K562 (cell line): ENCODE measurements at regions not wholly inside any gene's neighbourhood (a gene's known extent, or its start where the extent isn't known, plus 50 kb on each side); places are given as distances from the start of the nearest gene placed in this dataset.

Experiments
- ATAC-seq: fragments of 200-7000 bp; cut with Tn5 transposase; 3 replicates; pipeline ENCODE4 v1.9.1; 2020; ENCODE audit warnings: moderate library complexity
- BruUV-seq: library from RNA; stranded (reverse); fragments of 400-500 nt; replicated peaks from 2 replicates; lab custom pipeline; 2021; lab: Mats Ljungman, UMichigan
- CTCF ChIA-PET: fragments of 300-600 bp; formaldehyde crosslinking; extraction: SDS; loops from one replicate; lab custom pipeline; 2021; ENCODE audit warnings: low intra/inter-chr PET ratio; lab: Yijun Ruan, JAX
- POLR2A ChIA-PET: fragments of 300-600, 350-650 bp; sonication (Branson Sonifier 250); formaldehyde crosslinking; extraction: SDS; loops from one replicate; lab custom pipeline; 2021; ENCODE audit warnings: antibody characterized with exemption, inconsistent platforms; lab: Yijun Ruan, JAX
- DNase-seq, 4 experiments: peaks; one replicate each; pipeline versions ENCODE4 v3.0.0 to v3.0.0-alpha.2; 2011 to 2018; ENCODE audit warnings: low spot score in 3 of 4, mixed read lengths in 3 of 4; ENCODE audit errors: extremely low read depth in 1 of 4
- FAIRE-seq: peaks from 2 replicates; lab custom pipeline; 2011; peaks lifted over from hg19 to GRCh38; lab: Jason Lieb, UNC
- H2AFZ ChIP-seq: 2 replicates; pipeline ENCODE4 v1.6.0; 2011; ENCODE audit warnings: low read depth, low read length, control low read depth, inconsistent platforms
- H3K27ac ChIP-seq: fragments of 200-600 bp; 3 replicates; pipeline ENCODE4 v1.8.0; 2011; ENCODE audit warnings: low read depth, mild to moderate bottlenecking, control low read depth, inconsistent platforms, low read length, moderate library complexity, mixed read lengths; ENCODE audit errors: extremely low read depth
- H3K27me3 ChIP-seq, 2 experiments: fragments of 300-600 bp in 1 of 2; 2 replicates in 1 of 2; 3 replicates in 1 of 2; pipeline versions ENCODE4 v1.6.0 to v1.8.0; 2011; ENCODE audit warnings: inconsistent platforms in 2 of 2, low read length in 2 of 2, mild to moderate bottlenecking in 1 of 2, mixed read lengths in 1 of 2, moderate library complexity in 1 of 2; ENCODE audit not compliant: control insufficient read depth in 2 of 2, insufficient read depth in 2 of 2
- H3K36me3 ChIP-seq: fragments of 300-600 bp; 3 replicates; pipeline ENCODE4 v1.8.0; 2011; ENCODE audit warnings: mild to moderate bottlenecking, low read length, inconsistent platforms; ENCODE audit not compliant: control insufficient read depth, insufficient read depth
- H3K4me1 ChIP-seq, 2 experiments: fragments of 200-600 bp in 1 of 2; replicated peaks in 1 of 2; 2 replicates in 1 of 2; 3 replicates in 1 of 2; pipeline versions ENCODE4 v1.5.1 to v1.8.0; 2011; ENCODE audit warnings: inconsistent platforms in 2 of 2, low read length in 2 of 2, mild to moderate bottlenecking in 1 of 2, mixed read lengths in 1 of 2, moderate library complexity in 1 of 2; ENCODE audit not compliant: control insufficient read depth in 2 of 2, insufficient read depth in 2 of 2
- H3K4me2 ChIP-seq: 2 replicates; pipeline ENCODE4 v1.6.1; 2011; ENCODE audit warnings: low read length, control low read depth, inconsistent platforms, mixed read lengths; ENCODE audit not compliant: insufficient read depth
- H3K4me3 ChIP-seq: fragments of 200-600 bp; sonication (generic), shearing (Covaris generic); 2 replicates; pipeline ENCODE4 v1.5.1; 2016; ENCODE audit warnings: control low read depth, inconsistent platforms
- H3K79me2 ChIP-seq: fragments of 200-600 bp; 3 replicates; pipeline ENCODE4 v1.8.0; 2011; ENCODE audit warnings: low read length, inconsistent platforms; ENCODE audit not compliant: control insufficient read depth, insufficient read depth
- H3K9ac ChIP-seq, 2 experiments: 2 replicates each; pipeline versions ENCODE4 v1.6.0 to v1.6.1; 2011; ENCODE audit warnings: low read depth in 2 of 2, low read length in 2 of 2, control low read depth in 1 of 2, inconsistent platforms in 1 of 2, mild to moderate bottlenecking in 1 of 2, mixed read lengths in 1 of 2; ENCODE audit not compliant: insufficient read depth in 1 of 2
- H3K9me1 ChIP-seq: one replicate; pipeline ENCODE4 v1.6.0; 2011; ENCODE audit warnings: inconsistent platforms, mild to moderate bottlenecking, low read length, moderate library complexity; ENCODE audit not compliant: control insufficient read depth, insufficient read depth
- H3K9me3 ChIP-seq: replicated peaks from 2 replicates; pipeline ENCODE4 v1.5.1; 2011; ENCODE audit warnings: low read depth, low read length, inconsistent platforms; ENCODE audit not compliant: control insufficient read depth, insufficient read depth
- H4K20me1 ChIP-seq: replicated peaks from 2 replicates; pipeline ENCODE4 v1.6.1; 2011; ENCODE audit warnings: low read length, inconsistent platforms, mixed read lengths; ENCODE audit not compliant: control insufficient read depth, insufficient read depth
- KLF10 ChIP-seq: fragments of 250-450 bp; sonication (Bioruptor Pico); IDR thresholded peaks from 2 replicates; pipeline ENCODE4 v1.6.1; 2021; ENCODE audit warnings: matching md5 sums
- MEIS2 ChIP-seq: fragments of 450-650 bp; IDR thresholded peaks from 2 replicates; pipeline ENCODE4 v1.6.1; 2014; ENCODE audit warnings: mild to moderate bottlenecking; ENCODE audit not compliant: partially characterized antibody
- MTA2 ChIP-seq: fragments of 450-650 bp; IDR thresholded peaks from 2 replicates; pipeline ENCODE4 v1.6.1; 2016; ENCODE audit warnings: low read depth
- NCOA1 ChIP-seq: fragments of 450-650 bp; IDR thresholded peaks from 2 replicates; pipeline ENCODE4 v1.6.1; 2016; ENCODE audit warnings: low read depth
- RFX7 ChIP-seq: fragments of 250-450 bp; sonication (Bioruptor Pico); IDR thresholded peaks from 2 replicates; pipeline ENCODE4 v1.5.1; 2021; ENCODE audit warnings: mild to moderate bottlenecking
- SPI1 ChIP-seq: IDR thresholded peaks from 2 replicates; pipeline ENCODE4 v1.6.1; 2011; ENCODE audit warnings: low read depth, low read length, control low read depth, borderline replicate concordance
- SRSF7 ChIP-seq: fragments of 200-400 bp; formaldehyde crosslinking; optimal IDR thresholded peaks from 2 replicates; pipeline ENCODE3; 2017; ENCODE audit warnings: mild to moderate bottlenecking, low read depth, low read length
- STAT5B ChIP-seq: fragments of 250-450 bp; sonication (Bioruptor Pico); IDR thresholded peaks from 2 replicates; pipeline ENCODE4 v1.8.0; 2021; ENCODE audit warnings: mild to moderate bottlenecking, inconsistent platforms
- TCFL5 ChIP-seq: fragments of 250-450 bp; sonication (Bioruptor Pico); conservative IDR thresholded peaks from 2 replicates; pipeline ENCODE4 v1.6.1; 2021; ENCODE audit warnings: mild to moderate bottlenecking, moderate library complexity, matching md5 sums
- ZNF282 ChIP-seq: sonication (generic); formaldehyde crosslinking; IDR thresholded peaks from 2 replicates; pipeline ENCODE4 v1.8.1; 2023; ENCODE audit warnings: missing genetic modification reagents
- ZNF311 ChIP-seq: fragments of 250-450 bp; sonication (Bioruptor Pico); IDR thresholded peaks from 2 replicates; pipeline ENCODE4 v1.4.0; 2020; ENCODE audit warnings: mild to moderate bottlenecking, moderate library complexity
- ZNF707 ChIP-seq: fragments of 250-450 bp; sonication (Bioruptor Pico); conservative IDR thresholded peaks from 2 replicates; pipeline ENCODE4 v1.8.0; 2022; ENCODE audit warnings: inconsistent platforms, mild to moderate bottlenecking, moderate library complexity
- WGBS: fragments of 100-300 bp; shearing (Covaris generic); methylation state at CpG from one replicate; pipeline ENCODE4 v1.1.6; 2016; ENCODE audit warnings: low coverage, mixed read lengths; ENCODE audit not compliant: insufficient coverage; ENCODE audit errors: missing lambda C conversion rate; 5-methylcytosine and 5-hydroxymethylcytosine counted together
- in situ Hi-C: fragments of 300-500 bp; cut with MboI; formaldehyde crosslinking; loops from 4 replicates; pipeline ENCODE4 v1.15.0; 2018; ENCODE audit warnings: inconsistent platforms, mixed read lengths
- intact Hi-C: fragments of 100-400 bp; cut with micrococcal nuclease; formaldehyde crosslinking; loops from 2 replicates; pipeline ENCODE4 v1.14.2; 2022
- TF ChIP-seq, protein P1 (sequence below): sonication (generic); formaldehyde crosslinking; IDR thresholded peaks from 2 replicates; pipeline ENCODE4 v1.8.0; 2022; ENCODE audit warnings: mild to moderate bottlenecking, missing genetic modification reagents
- TF ChIP-seq, protein P2 (sequence below): sonication (generic); formaldehyde crosslinking; IDR thresholded peaks from 2 replicates; pipeline ENCODE4 v1.8.1; 2022; ENCODE audit warnings: missing genetic modification reagents

DNA sequence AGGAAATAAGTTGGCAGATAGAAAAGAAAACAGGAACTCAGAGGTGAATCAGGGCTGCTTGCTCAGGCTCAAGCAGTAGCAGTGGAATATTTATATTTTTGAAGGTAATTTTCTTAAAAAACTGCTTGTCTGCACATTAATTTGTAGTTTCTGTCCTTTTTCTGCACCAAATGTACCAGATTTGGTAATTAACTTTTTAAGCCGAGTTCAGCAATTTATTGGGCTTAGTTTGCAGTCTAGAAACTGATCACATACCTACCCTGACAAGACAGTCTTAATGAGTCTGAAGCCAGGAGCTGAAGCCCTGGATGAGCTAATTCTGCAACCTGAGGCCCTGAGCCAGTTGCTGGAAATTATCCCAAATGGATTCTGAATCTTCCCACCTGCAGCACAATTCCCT lies 647.0 kb downstream of the TDRD15 start:
- intact Hi-C loops = no loop called here
- no peak for FAIRE-seq

DNA sequence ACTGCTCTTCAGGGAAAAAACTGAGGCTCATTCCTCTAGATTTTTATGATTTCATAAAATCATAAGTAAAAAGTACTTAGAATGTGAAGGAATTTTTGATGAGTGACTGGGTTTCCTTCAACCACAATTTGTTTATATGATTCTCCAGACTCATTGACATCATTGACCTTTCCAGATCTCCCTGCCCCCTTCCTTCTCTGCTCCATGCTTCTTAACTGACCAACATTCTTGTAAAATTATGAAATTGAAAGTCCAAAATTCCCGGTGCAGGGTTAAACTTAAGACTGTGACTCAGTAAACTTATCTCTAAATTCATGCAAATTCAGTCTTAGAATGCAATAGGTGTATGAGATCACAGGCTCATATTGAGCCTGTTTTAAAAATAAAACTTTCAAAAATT lies 648.9 kb downstream of the TDRD15 start:
- Histone ChIP-seq H2AFZ (no peak overlapping the region), H3K4me3 (no peak overlapping the region), H3K4me1 (no peaks in the 10 kb centered on the region), H4K20me1 (no peaks in the 10 kb centered on the region), H3K9ac (no peak overlapping the region), H3K27me3 (no peaks in the 10 kb centered on the region), H3K79me2 (no peaks in the 10 kb centered on the region), H3K9me1 (no peaks in the 10 kb centered on the region), H3K27ac (no peak overlapping the region), H3K9me3 (no peaks in the 10 kb centered on the region), H3K4me2 (no peak overlapping the region), H3K36me3 (no peaks in the 10 kb centered on the region)
- no TSS peak for BruUV-seq
- DNase-seq (no peak), ATAC-seq (no peak), FAIRE-seq (no peak)
- in situ Hi-C loops = no loop called here
- intact Hi-C loops = no loop called here
- no peak for TF ChIP-seq ZNF707 (CRISPR knock-in tag)
- no peak for TF ChIP-seq ZNF311 (CRISPR knock-in tag)
- TF ChIP-seq, protein P1, sequence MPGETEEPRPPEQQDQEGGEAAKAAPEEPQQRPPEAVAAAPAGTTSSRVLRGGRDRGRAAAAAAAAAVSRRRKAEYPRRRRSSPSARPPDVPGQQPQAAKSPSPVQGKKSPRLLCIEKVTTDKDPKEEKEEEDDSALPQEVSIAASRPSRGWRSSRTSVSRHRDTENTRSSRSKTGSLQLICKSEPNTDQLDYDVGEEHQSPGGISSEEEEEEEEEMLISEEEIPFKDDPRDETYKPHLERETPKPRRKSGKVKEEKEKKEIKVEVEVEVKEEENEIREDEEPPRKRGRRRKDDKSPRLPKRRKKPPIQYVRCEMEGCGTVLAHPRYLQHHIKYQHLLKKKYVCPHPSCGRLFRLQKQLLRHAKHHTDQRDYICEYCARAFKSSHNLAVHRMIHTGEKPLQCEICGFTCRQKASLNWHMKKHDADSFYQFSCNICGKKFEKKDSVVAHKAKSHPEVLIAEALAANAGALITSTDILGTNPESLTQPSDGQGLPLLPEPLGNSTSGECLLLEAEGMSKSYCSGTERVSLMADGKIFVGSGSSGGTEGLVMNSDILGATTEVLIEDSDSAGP = no peak
- TF ChIP-seq RFX7 (CRISPR knock-in tag) = no peak
- TF ChIP-seq MTA2 = no peak
- no peak for TF ChIP-seq SRSF7
- no peak for TF ChIP-seq STAT5B (CRISPR knock-in tag)
- 0% methylated on average over 1 of the region's 1 CpG for WGBS
- POLR2A ChIA-PET = no interaction called here
- CTCF ChIA-PET = no interaction called here

More for the DNA sequence above, 647.0 kb downstream of the TDRD15 start:
- Histone ChIP-seq H3K9me1 (no peaks in the 10 kb centered on the region), H3K4me2 (no peak overlapping the region), H3K4me3 (no peak overlapping the region), H3K79me2 (no peaks in the 10 kb centered on the region), H3K4me1 (no peaks in the 10 kb centered on the region), H4K20me1 (no peaks in the 10 kb centered on the region), H3K36me3 (no peaks in the 10 kb centered on the region), H3K27me3 (no peaks in the 10 kb centered on the region), H3K27ac (no peak overlapping the region), H2AFZ (no peak overlapping the region), H3K9ac (no peak overlapping the region), H3K9me3 (no peaks in the 10 kb centered on the region)
- no TSS peak for BruUV-seq
- DNase-seq (no peak), ATAC-seq (no peak)
- ChIA-PET POLR2A (no interaction called here), CTCF (no interaction called here)
- 0% methylated on average over 1 of the region's 1 CpG for WGBS
- in situ Hi-C loops = no loop called here
- TF ChIP-seq SPI1 = no peak
- no peak for TF ChIP-seq MEIS2
- TF ChIP-seq KLF10 = no peak
- TF ChIP-seq, protein P2, sequence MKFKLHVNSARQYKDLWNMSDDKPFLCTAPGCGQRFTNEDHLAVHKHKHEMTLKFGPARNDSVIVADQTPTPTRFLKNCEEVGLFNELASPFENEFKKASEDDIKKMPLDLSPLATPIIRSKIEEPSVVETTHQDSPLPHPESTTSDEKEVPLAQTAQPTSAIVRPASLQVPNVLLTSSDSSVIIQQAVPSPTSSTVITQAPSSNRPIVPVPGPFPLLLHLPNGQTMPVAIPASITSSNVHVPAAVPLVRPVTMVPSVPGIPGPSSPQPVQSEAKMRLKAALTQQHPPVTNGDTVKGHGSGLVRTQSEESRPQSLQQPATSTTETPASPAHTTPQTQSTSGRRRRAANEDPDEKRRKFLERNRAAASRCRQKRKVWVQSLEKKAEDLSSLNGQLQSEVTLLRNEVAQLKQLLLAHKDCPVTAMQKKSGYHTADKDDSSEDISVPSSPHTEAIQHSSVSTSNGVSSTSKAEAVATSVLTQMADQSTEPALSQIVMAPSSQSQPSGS (CRISPR knock-in tag) = no peak
- no peak for TF ChIP-seq TCFL5 (CRISPR knock-in tag)
- no peak for TF ChIP-seq NCOA1
- no peak for TF ChIP-seq ZNF282 (CRISPR knock-in tag)
